Activated effector memory CD4-positive, alpha-beta T cell treated with Interleukin-2 at 50 U/mL for 16 hours (primary cell): ENCODE measurements at regions not wholly inside any gene's neighbourhood (a gene's known extent, or its start where the extent isn't known, plus 50 kb on each side); places are given as distances from the start of the nearest gene placed in this dataset.
"Not testable (repeated sequence)": the region's sequence is repeated elsewhere in the genome, so short reads cannot be mapped to it uniquely, and the experiment has no call there.

Experiments
- DNase-seq: peaks from one replicate; pipeline ENCODE4 v3.0.0-alpha.2; 2020

DNA sequence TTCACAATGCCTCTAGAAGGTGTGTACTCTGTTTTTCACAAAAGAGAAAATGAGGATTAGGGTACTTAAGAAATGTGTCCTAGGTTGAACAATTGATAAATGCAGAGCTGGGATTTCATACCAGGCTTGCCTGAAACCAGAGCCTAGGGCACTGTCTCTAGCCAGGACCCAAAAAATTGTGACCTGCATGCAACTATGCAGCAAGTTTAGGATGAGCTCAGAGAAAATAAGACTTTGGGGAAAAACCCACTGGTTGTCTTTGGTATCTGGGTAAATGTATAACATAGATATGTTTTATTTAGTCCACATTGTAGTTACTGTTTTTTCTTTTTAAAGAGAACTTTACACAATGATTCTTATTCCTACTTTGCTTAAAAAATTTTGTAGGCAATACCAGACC is 177.1 kb upstream of the SEMA6A start:
- no peak for DNase-seq

DNA sequence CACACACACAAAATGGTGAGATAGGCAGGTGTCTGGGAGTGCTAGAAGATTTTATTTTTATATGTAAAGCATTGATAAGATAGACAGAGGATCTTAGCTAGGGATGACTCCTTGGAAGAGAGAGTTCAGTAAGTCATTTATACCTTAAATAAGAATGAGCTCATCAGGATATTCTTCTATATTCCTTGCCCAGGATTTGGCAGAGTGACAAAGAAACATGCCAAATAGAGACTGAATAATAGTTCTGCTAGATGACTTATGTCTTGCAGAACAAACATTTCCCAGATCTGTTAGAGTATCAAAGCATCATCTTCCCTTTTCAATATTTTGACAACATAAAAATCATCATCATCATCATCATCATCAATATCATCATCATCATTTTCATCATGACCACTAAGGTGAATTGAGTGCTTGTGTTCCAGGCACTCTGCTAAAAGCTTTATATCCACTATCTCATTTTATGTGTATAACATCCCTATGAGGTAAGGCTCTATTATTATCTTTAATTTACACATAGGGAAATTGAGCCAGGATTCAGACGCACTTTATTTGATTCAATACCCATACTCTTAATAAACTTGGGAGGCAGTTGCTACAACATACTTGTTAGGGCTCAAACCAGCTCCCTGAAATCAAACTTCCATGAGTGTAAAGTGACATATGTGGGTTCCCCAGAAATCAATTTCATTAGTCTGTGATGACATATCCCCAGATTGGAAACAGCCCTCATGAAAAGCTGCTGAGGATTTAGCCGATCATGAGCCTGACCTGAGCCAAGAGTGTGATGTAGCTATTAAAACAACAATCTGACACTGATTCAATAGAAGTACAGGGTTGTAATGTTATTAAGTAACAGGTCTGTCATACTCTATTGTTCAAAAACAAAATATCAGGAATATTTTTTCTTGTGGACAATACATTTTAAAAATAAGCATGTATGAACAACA is 176.3 kb upstream of the SEMA6A start:
- no peak for DNase-seq

DNA sequence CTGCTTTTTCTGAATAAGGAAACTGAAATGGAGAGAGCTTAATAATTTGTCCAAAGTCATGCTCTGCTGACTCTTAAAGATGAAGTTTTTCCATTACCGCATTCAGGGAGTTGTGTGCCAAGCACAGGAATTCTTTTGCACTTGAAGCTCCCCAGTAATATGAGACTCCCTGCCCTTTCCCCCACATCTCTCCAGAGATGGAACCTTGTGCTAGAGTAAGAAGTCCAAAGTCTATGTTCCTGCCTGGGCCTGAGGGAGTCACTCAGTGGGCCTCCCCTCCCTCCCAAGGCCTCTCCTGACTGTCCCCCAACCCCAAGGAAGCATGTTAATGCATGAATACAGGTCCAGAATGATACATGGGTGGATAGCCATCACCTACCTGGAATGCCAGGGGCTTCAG is 173.3 kb upstream of the SEMA6A start:
- DNase-seq = no peak

DNA sequence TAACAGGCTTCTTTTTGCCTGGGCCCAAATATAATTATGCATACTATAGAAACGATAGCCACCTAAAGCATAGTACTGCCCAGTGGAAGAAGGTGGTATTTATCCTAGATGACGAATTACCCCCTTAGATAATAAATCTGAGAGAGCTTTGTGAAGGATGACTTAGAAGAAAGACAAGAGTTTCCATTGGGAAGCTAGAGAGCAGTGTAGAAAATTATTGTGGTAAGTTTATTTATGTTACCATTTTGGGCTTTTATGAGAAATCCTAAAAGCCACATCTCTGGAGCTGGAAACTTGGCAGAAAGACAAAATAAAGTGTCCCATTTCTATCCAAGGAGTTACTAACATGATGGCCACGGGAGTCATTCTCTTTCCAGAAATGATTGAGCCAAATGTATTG is 172.0 kb upstream of the SEMA6A start:
- no peak for DNase-seq

DNA sequence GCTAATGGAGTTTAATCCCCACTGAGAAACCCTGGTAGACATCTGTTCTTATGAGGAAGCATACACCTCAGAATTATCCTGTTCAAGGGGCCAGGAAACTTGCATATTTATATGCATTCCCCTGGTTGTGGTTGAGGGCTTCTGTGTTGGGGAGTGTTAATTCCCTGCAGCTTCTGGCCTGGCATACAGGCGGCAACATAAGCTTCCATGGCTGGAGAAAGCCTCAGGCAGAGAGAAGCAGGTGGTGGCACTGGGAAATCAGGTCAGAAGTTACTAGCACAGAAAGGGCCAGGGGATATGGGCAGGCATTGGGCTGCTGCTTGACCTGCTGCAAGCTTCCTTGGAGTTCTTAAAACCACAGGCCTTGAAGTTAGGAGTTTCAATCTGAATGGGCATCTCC is 166.1 kb upstream of the SEMA6A start:
- no peak for DNase-seq

DNA sequence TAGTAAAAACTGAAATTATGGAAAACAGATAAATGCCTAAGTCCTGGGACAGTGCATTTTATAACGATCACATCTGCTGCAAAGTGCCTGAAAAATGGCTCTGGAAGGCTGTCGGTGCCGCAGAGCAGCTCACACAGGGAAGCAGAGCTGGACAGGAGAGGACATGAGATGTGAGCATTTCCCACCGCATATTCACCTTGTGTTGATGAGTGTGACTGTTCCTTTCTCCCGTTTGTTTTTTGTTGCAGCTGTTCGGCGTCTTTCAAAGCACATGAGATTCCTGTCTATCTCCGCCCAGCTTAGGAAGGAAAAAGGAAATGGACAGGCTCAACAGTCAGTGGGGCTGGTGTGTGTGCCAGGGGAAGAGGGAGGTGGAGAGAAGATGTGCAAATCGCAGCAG is 164.9 kb upstream of the SEMA6A start:
- DNase-seq = no peak

DNA sequence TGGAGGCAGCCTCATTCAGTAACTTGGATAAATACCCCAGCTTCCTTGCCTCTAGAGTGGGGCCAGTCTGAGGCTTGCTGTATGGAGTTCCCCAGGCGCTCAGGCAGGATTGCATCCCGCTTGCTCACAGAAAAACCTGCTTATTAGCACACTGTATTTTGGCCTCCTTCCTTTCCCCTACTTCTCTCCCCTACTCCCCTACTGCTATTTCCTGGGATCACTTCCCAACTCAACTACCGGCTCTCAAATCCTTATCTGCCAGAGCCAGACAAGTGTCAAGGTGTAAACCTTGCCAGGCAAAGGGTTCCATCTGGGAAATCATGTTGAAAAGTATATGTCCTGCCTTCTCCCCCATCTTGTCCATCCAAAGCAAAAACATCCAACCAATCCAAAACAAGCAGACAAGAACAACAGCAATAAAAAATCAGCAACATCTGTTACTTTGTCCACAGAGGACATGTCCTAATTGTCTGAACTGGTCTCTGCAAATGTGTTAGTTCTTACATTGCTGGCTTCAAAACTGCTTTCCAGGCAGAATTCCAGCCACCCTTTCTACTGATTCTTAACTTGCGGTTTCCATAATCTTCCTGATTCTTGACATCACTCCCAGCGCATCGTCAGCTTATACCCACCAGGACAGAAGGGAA is 164.1 kb upstream of the SEMA6A start:
- no peak for DNase-seq

DNA sequence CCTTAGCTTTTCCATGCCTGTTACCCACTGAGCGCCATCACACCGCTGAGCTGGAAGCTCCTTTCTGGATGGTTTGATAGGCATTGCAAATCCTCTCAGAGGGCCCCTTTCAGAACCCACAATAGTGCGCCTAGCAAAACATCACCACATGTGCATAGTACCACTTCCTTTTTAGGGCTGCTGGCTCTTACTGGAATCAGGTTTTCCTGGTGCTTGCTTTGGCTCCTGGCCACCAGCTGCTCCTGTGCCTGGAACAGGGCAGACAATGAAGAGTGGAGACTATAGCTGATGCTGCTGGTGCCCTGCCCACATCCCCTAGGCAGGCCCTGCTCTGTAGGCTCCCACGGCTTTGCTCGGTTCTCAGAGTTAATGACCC is 163.6 kb upstream of the SEMA6A start:
- DNase-seq = no peak

DNA sequence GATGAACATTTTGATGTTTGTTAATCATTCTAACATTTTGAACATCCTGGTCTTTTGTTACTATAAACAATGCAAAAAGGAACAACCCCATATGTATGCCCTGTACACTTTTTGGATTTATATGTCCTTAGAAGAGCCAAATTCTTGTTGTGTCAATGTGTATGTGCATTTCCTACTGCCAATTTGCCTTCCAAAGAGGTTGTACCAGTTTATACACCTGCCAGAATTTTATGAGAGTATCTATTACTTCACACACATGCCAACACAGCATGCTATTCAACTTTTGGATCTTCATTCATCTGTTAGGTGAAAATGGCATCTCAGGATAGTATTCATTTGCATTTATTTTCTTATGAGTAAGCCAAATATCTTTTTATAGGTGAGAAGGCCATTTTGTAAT is 162.0 kb upstream of the SEMA6A start:
- DNase-seq = no peak

DNA sequence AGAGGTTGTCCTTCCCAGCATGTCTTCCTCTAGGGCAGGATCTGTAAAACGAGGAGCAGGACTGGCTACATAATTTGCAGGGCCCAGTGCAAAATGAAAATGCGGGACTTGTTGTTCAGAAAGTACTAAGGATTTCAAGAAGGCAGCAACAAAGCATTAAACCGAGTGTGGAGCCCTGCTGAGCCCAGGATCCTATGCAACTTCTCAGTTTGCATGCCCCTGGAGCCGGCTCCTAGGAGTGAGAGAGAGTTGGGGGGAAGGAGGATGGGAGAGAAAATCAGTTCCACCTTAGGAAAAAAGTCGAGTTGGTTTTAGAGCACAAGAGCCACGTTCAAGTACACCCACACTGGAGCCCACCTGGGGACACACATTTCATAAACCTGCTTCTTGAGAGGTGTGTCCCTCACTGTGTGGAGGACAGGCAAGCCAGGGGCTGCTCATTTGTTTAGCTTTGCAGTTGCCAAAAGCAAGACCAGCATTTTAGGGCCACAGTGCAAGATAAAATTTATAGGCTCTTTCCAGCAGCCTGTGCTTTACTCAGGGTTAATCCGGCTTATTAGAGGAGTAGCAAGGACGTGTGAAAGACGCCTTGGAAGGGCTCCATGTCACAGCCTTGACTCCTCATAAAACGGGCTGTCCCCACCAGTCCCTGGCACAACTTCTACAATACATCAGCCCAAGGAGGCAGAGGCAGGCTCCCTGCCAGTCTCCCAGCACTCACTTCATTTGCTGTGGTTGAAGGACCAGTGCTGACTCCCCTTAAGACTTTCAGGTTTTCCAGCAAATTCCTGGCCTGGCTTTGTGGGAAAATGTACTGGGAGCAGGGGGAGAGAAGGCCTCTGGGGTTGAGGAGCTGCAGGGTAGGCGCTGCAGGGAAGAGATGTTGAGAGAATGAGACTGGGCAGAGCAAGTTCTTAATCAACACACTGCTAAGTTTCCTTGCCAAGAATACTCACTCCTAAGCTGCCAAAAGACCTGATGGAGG is 159.7 kb upstream of the SEMA6A start:
- DNase-seq = no peak

DNA sequence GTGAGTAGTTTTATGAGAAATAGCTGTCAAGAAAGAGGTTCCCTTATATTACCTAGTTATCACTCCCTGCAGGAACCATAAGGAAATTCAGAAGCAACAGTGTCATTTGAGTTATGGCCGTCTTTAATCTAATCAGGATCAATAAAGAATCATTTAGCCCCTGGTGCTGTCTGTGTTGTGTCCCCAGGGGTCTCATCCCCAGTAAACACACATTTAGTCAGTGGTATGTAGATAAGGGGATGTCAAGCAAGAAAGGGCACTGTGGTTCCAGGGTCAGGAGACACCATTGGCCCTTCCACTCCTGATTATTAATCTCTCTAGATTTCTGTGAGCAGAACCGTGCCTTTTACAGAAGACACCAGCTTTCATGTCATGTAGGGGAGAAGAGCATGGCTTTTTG is 158.0 kb upstream of the SEMA6A start:
- no peak for DNase-seq

DNA sequence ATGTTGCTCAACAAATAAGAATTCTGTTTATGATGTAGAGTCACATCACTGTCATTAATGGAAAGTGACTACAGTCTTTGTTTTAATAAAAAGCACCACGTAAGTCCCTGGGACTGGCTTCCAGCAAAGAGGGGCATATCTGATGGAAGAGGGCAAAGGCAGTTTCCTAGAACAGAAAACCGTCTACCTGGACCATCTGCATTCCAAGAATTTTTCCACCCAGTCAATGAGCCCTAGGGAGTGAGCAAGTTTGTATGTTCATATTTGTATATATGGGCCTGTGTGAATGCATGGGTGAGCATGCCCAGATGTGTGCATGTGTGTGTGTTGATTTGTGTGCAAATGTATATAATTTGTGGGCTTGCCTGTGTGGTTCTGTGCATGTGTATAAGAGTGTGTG is 156.8 kb upstream of the SEMA6A start:
- no peak for DNase-seq

DNA sequence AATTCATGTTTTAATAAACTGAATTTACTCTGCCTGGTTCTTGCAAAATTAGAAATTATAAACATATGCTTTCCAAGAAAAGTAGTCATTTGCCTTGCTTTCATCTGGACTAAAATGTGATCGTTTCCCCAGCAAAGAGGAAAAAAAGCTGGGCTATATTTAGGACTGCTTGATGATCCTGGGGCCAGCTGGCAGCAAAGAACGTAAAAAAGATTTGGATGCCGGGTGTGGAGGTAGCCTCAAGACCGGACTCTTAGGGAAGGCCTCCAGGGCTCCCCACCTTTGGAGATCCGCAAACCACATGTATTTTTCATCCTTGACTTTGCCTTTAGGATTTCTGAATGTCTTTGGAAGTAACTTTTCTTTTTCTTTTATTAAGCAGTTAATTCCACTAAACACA is 156.1 kb upstream of the SEMA6A start:
- no peak for DNase-seq

DNA sequence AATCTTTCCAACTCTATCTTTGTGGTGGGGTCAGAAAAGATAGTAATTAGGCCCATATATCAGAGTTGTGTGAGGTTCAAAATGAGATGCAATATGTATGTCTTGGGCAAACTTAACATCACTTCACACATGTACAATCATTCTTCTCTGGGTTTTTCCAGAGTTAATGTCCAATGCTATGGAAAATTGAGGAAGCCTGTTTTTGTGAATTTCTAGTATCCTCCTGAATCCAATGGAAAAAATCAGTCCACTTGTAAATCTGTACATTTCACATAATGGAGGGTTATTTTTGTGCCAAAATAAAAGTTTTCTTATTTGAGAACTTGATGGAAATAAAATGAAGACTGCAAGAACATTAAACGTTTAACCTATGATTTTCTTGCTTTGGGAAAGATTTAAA is 155.6 kb upstream of the SEMA6A start:
- no peak for DNase-seq

DNA sequence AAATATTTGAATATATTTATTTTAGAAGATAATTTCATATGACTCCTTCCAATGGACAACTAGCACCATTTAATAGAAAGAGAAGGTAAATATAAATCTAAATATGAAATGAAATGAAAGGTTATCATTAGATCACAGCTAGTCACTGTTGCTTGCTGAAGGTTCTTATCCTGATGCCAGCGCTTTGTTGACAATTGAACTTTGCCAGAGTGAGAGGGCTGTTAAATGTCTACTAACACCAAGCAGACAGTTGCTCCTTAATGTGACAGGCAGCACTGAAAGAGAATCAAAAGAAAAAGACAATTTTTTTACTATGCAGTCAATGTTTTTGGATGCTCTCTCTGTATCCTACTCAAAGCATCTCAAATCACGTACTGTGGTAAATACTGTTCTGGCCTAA is 152.6 kb upstream of the SEMA6A start:
- DNase-seq = no peak

DNA sequence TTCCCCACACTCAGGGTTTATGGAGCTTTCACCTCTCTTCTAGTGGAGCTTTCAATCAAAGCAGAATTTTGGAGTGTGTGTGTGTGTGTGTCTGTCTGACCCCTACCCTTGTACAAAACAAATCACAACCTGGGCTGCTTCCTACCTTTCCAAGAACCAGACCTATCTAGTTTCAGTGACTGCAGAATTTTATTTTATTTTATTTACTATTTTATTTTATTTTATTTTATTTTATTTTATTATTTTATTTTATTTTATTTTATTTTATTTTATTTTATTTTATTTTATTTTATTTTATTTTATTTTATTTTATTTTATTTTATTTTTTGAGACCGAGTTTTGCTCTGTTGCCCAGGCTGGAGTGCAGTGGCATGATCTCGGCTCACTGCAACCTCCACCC is 151.6 kb upstream of the SEMA6A start:
- DNase-seq = not testable (repeated sequence)

DNA sequence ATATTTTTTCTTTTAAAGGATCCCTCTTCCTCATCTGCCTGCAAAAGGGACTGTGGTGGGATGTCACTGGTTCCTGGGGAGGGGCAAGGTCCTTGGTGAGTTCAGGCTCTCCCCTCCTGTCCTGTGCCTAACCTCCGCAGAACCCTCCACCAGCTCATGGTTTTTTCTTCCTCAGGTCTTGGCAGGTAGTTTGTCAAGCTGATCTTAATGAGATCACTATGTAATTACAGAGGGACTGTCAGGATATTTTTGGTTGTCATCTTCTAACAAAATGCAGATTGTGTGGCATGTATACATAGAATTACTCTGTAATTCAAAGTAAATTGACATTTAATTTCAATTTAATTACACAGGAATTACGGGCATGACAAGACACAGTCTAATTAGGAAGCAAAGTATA is 150.3 kb upstream of the SEMA6A start:
- DNase-seq = no peak

DNA sequence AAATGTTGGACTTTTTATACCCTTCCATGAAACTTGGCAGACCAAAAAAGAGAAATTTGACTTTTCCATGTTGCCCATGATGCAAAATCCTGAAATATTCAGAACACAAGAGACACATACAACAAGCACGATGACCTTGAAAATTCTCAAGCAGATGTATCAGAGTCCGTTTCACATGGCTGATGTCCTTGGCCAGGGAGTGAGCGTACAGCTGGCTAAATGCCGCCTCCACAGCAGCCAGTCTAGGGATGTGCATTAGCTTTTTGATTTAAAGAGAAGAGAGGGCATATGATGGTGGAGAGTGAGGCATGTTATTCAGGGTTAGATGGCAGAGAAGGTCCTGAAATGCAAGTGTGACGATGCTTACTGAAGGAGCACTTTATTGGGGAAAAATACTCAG is 148.0 kb upstream of the SEMA6A start:
- no peak for DNase-seq

DNA sequence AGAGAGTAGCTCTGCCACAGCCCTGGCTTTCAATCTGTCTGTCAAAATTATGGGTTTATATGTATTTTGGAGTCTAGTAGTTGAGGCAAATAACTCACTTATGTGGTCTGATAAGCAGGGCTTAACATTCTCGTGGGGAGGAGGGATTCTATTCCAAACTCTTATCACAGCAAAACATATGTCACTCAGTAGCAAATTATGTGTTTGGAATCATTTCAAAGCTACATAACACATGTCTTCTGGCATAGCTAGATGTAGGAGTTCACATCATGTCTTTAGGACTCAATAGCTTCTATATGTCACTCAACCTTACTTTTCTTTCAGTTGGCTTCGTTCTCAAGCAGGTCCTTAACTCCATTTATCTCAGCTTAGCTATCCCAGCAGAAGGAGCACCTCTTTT is 144.5 kb upstream of the SEMA6A start:
- DNase-seq = no peak

DNA sequence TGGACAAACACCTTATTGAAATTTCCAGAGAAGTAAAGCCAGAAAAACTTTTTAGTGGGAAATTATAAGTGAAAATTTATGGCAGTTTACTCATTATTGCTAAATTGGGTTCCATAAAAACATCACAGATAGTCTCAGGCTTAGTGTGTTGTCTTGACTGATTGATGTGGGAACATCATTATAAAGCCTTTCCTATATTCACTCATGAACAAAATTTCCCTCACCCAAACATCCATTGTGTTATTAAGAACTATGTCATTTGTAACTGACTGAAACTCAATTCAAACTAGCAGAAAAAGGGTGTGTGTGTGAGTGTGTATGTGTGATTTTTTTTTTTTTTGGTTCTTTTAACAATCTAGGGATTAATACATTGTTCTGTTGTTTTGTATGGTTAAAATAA is 143.7 kb upstream of the SEMA6A start:
- DNase-seq = no peak

DNA sequence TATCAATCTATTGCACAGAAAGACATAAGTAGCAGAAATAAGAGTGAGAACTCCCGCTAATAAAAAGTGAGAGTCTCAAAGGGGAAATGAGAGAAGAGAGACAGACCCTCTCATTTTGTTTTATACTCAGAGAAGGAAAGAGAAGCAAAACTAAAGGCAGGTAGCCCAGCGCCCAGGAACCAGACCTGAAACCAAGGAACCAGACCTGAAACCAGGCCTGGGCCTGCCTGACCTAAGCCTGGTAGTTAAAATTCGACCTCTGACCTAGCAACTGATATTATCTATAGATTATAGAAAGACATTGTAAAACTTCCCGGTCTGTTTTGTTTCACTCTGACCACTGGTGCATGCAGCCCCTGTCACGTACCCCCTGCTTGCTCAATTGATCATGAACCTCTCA is 134.5 kb upstream of the SEMA6A start:
- DNase-seq = no peak

DNA sequence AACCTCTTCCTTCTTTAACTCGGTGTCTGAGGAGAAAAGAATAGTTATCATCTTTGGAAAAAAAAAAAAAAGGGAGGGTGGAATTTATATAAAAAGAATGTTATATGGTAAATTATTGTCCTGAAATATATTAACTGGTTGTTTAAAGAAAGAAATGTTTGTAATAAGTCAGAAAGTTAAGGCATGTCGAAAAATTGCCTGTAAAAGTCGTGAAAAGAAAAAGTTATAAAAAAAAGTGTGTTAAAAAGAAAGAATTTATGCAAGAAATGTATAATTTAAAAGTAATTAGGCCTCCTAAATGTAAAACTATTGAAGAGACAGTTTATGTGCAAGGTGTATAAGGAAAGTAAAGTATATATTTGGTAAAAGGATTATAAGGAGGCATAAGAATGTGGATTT is 130.5 kb upstream of the SEMA6A start:
- not testable (repeated sequence) for DNase-seq

DNA sequence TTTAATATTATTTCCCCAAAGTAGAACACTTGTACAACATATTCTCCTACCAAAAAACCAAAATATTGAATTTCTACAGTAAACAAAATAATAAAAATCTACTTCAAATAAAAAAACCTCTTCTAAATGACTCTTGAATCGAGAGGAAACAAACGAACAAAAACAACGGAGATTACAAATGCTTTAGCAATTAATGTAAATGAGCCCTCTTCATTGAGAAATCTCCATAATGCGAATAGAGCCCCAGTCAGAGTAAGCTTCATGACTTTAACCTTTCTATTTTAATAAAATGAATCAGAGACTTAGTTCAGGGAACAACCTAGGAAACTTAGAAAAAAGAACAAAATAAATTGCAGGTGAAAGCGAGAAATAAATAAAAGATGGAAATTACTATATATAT is 129.3 kb upstream of the SEMA6A start:
- no peak for DNase-seq
